GM18858 (cell line): ENCODE measurements at regions not wholly inside any gene's neighbourhood (a gene's known extent, or its start where the extent isn't known, plus 50 kb on each side); places are given as distances from the start of the nearest gene placed in this dataset.
A peak's percentile ranks its signal among the peaks of the same experiment; 100 is the strongest.

Source experiments
- ATAC-seq: cut with Tn5 transposase; IDR thresholded peaks from one replicate; pipeline ENCODE4 v1.9.1; 2021; ENCODE audit not compliant: unreplicated experiment

DNA sequence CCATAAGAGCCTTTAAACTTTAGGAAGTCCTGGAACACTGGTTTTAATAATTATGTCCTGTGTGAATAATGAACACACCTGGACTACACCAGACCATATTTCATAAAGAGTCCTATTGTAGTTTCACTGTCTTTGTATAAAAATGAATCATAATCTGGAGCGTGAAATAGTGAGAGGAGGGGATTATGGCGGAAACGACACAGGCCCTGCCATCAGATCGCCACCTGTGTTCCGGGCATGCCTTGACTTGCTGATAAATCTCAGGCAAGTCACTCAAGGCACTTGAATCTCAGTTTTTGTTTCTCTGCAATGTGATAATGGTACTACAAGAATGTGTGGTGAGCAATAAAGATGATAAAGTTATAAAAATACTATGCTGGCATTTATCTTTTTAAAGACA lies 995.5 kb downstream of the MCTP2 start:
- no peak for ATAC-seq

- no peak for ATAC-seq
These were observed 995.9 kb downstream of the MCTP2 start for GRCh38 chr15:95227235-95227634.

GRCh38 chr15:95228856-95229555 lies 997.6 kb downstream of the MCTP2 start:
- ATAC-seq, result no peak

DNA sequence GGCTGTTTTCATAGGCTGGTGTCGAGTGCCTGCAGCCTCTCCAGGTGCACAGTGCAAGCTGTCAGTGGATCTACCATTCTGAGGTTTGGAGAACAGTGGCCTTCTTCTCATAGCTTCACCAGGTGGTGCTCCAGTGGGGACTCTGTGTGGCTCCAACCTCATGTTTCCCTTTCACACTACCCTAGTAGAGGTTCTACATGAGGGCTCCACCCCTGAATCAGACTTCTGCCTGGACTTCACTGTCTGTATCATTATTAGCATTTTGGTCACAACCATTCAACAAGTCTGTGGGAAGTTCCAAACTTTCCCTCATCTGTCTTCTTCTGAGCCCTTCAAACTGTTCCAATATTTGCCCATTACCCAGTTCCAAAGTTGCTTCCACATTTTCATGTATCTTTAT lies 1003.7 kb downstream of the MCTP2 start:
- no peak for ATAC-seq

DNA sequence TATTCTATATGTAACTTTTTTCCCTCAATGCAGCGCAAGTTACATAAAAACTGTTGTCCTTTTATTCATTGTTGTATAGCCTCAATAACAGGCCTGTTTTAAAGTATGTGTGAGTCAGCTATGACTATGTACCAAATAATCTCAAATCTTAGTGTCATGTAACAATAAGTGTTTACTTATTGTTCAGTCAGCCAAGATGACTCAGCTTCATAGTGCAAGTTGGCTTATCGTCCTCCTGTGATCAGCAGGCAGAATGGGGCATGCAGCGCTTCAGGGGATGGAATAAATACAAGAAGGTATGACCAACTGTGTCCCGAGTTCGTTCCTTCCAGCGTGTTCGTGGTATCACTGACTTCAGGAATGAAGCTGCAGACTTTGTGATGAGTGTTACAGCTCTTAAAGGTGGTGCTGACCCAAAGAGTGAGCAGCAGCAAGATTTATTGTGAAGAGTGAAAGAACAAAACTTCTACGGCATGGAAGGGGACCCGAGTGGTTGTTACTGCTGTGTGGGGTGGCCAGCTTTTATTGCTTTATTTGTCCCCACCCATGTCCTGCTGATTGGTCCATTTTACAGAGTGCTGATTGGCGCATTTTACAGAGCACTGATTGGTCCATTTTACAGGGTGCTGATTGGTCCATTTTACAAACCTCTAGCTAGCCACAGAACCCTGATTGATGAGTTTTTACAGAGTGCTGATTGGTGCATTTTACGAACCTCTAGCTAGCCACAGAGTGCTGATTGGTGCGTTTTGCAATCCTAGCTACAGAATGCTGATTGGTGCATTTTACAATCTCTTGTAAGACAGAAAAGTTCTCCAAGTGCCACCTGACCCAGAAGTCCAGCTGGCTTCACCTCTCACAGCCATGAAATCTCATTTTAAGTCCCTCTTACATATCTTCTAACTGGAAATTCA lies 1016.0 kb downstream of the MCTP2 start:
- no peak for ATAC-seq

DNA sequence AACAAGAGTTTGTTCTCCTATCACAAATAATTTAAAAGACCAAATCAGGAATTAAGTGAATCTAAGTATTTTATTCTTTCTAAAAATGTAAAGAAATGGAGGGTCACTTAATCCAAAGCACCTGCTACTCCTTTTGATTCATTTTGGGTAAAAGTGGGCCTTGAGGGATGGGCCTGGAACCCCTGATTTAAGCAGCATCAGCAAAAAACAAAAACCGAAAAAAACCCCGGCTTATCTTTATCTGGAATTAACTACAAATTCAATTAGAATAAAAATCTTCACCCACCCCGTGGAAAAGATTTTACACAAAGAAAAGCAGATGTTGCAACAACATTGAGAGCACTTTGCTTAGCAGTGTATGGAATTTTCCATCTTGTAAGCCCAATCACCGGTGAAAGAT lies 1018.2 kb downstream of the MCTP2 start:
- ATAC-seq, result no peak

- no peak for ATAC-seq
These were observed 1021.0 kb downstream of the MCTP2 start for GRCh38 chr15:95252404-95252803.

GRCh38 chr15:95254263-95254662 lies 1022.9 kb downstream of the MCTP2 start:
- no peak for ATAC-seq

DNA sequence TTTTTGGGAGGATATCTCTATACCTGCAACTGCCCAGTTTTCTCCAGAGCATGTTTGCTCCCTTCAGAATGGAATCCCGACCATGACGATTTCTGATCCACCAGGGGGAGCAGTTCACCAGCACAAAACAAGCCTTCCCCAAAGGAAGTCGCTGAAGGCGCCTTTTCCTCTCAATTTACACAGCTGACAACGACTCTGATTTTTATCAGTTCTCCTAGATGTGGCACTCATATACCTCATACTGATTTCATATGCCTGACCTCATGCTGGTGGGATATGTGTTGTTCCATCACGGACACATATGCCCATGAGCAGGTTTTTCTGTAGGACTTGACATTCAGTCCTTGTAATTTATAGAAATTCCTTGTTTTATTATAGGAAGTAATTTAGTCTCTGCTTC lies 1028.2 kb downstream of the MCTP2 start:
- ATAC-seq, result peak; percentile 70

GRCh38 chr15:95259965-95260364 lies 1028.6 kb downstream of the MCTP2 start:
- no peak for ATAC-seq

GRCh38 chr15:95260856-95261255 lies 1029.5 kb downstream of the MCTP2 start:
- no peak for ATAC-seq

- ATAC-seq, result no peak
These were observed 1030.2 kb downstream of the MCTP2 start for GRCh38 chr15:95261546-95261945.

DNA sequence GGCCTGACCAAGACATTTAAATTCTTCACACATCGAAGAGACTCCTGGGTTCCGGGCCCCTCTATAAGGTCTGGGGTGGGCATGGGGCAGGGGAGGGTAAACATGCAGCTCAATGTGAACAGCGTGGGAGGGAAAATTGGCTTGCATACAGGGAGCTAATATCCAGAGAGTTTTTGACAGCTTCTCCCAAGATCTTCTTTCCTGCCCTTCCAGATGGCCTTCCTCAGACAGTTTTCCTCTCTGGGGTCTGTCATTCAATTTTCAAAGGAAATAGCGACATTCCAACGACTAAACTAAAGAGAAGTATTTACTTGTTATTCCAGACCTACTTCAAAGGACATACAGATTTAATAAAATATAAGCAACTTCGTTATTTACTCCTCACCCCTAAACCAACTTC lies 1030.6 kb downstream of the MCTP2 start:
- no peak for ATAC-seq

- no peak for ATAC-seq
These were observed 1031.7 kb downstream of the MCTP2 start for GRCh38 chr15:95262866-95263564.

- ATAC-seq, result no peak
These were observed 1032.4 kb downstream of the MCTP2 start for GRCh38 chr15:95263751-95264150.

GRCh38 chr15:95265419-95265997 lies 1034.1 kb downstream of the MCTP2 start:
- no peak for ATAC-seq

DNA sequence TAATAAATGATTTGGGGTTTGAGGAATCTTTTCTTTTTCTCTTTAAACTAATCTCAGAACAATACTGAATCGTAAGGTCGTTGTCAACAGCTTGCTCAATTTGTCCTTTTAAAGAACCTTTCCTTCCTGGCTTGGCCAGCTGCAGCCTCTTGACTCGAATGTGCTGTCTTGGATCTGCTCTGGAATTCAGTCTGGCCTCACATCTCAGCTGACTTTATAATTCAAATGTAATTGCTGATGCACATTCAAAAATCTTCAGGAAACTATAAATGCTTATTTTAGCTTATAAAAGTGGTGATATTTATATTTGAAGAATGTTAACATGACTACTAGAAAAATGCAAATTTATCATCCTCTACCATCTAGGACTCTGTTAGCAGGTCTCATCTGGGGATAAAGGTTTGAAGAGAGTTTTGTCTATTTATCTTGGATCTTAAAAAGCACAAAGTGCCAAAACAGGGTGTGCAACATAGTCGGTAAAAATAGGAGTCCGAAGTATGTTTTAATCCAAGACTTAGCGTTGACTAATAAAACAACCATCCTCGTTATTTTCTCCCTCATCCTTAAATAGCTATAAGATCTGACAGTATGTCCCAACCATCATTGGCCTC lies 1035.2 kb downstream of the MCTP2 start:
- ATAC-seq, result no peak

GRCh38 chr15:95267481-95267880 lies 1036.1 kb downstream of the MCTP2 start:
- no peak for ATAC-seq

DNA sequence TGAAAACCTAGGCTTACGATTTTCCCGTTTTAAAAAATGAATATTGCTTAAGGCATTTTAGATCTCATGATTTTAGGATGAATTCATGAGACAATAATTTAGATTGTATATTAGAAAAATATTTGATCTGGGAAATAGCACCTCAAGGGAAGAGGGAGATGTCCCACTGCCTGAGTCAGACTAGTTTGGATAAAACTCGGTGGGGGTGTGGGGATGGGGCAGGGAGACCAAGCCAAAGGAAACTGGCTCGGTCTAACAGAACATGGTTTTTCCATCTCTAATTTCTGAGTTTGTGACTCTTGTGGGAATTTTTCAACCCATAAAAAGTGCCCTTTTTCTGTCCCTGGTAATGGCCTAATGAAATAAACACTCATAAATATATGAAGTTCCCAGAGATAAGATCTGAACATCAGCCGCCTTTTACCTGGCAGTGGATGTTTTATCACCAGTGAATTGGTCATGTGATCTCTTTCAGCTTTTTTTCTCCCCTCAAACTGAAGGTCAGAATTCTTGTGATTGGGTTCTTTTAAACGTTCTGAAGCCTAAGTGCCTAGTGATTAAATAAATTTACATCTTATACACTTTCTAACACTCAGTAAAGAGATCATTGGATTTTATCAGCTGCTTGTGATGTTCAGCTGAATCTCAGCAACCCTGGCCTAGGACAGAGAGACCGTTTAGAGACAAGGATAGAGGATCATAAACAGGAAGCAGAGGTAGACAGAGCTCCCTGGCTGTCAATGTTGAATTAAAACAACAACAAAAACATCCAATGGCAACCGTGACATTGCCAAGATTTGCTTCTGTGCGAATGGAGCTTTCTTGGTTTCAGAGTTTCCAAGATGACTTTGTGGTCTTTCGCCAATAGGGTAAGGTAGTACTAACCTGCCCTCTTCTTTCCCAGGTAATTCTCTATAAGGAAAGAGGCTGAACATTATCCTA lies 1038.2 kb downstream of the MCTP2 start:
- ATAC-seq, result no peak

DNA sequence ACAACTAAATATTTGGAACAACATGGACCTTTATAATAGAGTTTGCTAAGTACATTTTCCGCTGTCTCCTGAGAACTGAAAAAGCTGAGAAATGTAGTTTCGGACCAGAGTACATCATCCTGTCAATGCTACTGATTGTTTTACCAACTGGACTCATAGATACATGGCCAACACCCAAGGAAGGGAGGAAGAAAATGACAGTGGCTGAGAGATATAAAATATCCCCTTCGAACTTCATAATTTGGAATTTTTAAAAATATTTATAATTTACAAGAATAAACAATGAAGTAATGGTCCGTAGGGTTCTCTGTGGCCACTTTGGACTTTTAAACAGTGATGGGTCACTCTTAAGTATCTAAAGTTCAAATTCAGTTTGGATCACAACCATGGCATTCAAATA lies 1042.7 kb downstream of the MCTP2 start:
- ATAC-seq, result no peak
